Right ventricle myocardium inferior (tissue), 1 donor: ENCODE measurements at regions not wholly inside any gene's neighbourhood (a gene's known extent, or its start where the extent isn't known, plus 50 kb on each side); places are given as distances from the start of the nearest gene placed in this dataset.

Experiments used
- ATAC-seq: fragments of 200-7000 bp; cut with Tn5 transposase; one replicate; pipeline ENCODE4 v1.9.1; 2020; ENCODE audit warnings: mild to moderate bottlenecking, moderate library complexity
- DNase-seq: peaks from one replicate; pipeline ENCODE4 v3.0.0; 2021; ENCODE audit errors: missing footprints
- intact Hi-C: fragments of 100-400 bp; cut with DNase I; formaldehyde crosslinking; loops from one replicate; pipeline ENCODE4 v1.11.0; 2022
- donor health status: DM: no; HTN: yes; CAD: no; lungs with severe emphysema.

DNA sequence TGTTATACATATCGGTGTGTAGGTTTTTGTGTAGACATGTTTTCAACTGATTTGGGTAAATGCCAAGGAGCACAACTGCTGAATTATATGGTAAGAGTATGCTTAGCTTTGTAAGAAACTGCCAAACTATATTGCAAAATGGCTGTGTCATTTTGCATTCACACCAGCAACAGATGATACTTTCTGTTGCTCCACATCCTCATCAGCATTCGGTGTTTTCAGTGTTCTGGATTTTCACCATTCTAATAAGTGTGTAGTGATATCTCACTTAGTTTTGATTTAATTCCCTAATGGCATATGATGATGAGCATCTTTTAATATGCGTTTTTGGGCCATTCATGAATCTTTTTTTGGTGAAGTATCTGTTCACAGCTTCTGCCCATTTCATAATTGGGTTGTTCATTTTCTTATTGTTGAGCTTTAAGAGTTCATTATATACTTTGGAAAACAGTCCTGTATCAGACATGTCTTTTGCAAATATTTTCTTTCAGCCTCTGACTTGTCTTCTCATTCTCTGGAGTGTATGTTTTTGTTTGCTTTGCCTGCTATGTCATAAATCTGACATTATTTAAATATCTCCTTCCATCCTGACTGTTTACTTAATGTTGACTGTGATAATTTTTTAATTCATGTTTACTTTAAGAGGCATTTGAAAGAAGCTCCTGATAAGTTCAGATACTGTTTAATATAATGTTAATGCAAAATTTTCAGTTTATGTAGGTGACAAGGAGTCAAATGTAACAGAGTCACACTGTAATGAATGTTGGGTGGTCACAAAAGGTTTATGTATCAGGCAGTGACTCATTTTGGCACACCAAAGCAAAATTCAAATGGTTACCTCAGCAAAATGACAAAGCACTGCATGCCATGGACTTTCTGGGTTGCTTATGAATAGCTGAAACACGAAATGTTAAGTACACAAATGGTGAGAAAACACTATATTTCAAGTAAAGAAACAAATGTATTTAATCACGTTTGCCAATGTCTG is 181.1 kb upstream of the DAB2 start:
- ATAC-seq: no peak
- intact Hi-C loops: no loop called here

DNA sequence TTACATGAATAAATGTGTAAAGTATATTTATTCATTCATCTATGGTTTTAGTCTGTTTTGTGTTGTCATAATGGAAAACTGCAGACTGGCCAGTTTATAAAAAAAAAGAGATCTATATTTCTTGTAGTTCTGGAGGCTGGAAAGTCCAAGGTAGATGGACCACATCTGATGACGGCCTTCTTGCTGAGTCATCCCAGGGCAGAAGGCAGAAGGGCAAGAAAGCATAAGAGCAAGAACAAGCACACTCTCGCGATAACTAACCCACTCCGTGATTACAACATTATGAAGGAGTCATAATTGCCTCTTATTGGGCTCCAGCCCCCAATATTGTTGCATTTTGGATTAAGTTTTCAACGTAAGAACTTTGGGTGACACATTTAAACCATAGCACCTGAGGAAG is 180.4 kb upstream of the DAB2 start:
- intact Hi-C loops: no loop called here
- ATAC-seq: no peak

More for the DNA sequence above, 181.1 kb upstream of the DAB2 start:
- no peak for DNase-seq

DNA sequence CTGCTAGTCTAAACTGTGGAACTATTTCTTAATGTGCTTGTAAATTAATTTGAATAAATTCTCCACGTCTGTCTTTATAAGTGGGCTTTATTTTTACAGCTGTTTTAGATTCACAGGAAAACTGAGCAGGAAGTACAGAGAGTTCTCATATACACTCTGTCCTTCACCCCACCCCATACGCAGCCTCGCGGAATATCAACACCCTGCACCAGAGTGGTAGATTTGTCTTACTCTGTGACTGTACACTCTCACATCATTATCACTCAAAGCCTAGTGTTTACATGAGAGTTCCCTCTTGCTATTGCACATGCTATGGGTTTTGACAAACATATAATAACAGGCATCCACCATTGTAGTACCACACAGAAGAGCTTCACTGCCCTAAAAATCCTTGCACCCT is 179.7 kb upstream of the DAB2 start:
- no peak for DNase-seq
- intact Hi-C loops: no loop called here
- ATAC-seq: no peak

More for the DNA sequence above, 180.4 kb upstream of the DAB2 start:
- DNase-seq: no peak

DNA sequence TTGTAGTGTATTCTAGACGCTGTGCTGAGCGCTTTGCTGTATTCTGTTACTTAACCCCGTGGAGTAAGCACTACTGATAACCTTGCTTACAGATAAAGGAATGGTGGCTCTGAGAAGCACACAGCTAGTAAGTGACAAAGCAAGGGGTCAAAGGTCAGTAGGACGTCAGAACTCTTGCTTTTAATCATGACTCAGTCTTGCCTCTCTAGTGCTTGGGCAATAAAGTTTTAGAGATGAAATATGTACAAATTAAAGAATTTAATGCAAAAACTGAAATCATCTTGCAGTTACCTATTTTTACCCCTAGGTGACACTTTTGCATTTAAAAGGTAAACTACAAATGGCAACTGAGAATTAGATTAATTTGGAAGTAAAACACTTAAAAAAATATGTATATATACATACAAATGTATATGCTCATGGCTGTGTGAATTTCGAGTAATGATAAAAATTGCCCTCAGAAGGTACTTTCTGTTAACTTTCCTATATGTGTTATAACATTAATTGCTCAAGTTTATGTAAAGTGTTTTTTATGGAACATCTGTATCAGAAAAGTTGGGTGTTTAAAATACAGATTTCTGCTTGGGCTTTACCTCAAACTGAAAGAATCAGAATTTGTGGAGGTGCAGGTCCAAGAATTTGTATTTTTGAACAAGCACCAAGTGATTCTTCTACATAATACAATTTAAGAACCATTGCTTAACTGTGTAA is 175.1 kb upstream of the DAB2 start:
- no peak for DNase-seq
- intact Hi-C loops: no loop called here
- no peak for ATAC-seq

DNA sequence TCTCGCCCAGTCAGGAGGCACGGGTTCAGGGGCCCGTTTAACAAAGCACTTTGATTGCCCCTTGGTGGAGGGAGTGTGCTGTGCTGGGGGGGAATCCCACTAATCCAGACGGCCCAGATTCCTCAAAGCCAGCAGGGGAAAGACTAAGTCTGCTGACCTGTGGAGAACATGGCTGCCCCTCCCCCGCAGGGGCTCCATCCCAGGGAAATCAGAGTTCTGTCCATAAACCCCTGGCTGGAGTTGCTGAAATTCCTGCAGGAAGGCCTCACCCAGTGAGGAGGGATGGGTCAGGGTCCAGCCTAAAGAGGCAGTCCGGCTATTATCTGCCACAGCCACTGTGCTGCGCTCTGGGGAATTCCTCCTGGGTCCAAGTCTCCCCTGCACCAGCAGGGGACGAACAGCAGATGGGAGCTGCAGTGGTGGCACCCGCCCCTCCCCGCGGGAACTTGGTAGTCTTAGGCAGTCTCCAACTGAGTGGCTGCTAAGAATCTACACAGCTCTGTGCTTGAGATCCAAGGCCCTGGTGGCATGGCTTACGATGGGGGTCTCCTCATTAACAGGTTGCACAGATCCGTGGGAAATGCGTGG is 174.0 kb upstream of the DAB2 start:
- DNase-seq: no peak
- intact Hi-C loops: no loop called here
- ATAC-seq: no peak

GRCh38 chr5:39588179-39588578 is 163.4 kb upstream of the DAB2 start:
- ATAC-seq: no peak

GRCh38 chr5:39587675-39588074 is 162.9 kb upstream of the DAB2 start:
- ATAC-seq (no peak), DNase-seq (no peak)
- intact Hi-C loops: loop anchor here (10.0 kb wide), 1 partner anchor 1147 kb away; no protein-coding TSS in a partner anchor

More at GRCh38 chr5:39588179-39588578, 163.4 kb upstream of the DAB2 start:
- no peak for DNase-seq
- intact Hi-C loops: loop anchor here (10.0 kb wide), 1 partner anchor 1147 kb away; no protein-coding TSS in a partner anchor

GRCh38 chr5:39586185-39586584 is 161.4 kb upstream of the DAB2 start:
- intact Hi-C loops: loop anchor here (10.0 kb wide), 1 partner anchor 1149 kb away; no protein-coding TSS in a partner anchor
- no peak for DNase-seq
- no peak for ATAC-seq

GRCh38 chr5:39584927-39585326 is 160.1 kb upstream of the DAB2 start:
- ATAC-seq (no peak), DNase-seq (no peak)
- intact Hi-C loops: loop anchor here (10.0 kb wide), 1 partner anchor 1150 kb away; no protein-coding TSS in a partner anchor

DNA sequence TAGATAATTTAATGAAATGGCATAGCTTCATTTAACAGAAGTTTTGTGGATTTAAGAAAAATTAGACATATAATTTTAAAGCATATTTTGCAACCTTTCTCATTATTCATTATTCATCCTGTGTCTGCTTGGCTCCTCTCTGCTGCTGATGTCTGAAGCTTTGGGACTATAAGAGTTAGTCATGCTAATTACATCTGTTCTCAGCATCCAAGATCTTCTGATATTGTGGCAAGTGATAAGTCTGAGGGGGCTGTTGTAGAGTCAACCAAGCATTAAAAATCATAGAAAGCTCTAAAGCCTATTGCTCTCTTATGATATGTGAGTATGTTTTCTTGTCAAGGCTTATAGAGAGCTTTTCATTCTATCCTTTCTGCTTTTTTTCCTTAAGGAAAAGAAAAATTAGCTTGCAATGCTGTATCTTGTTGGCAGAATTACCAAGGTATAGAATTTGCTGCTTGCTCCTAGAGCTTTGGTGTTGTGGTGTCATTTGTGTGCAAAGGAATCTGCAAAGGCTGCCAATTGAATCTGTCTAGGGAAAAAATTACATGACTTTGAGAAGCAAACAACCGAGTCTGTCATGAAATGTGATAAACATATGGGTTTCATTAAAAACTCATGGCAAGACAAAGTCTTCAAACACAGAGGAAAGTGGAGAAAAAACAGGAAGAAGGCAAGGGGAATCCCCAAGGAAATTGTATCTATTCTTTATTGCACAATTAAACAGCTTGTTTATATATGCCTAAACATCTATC is 156.1 kb upstream of the DAB2 start:
- ATAC-seq (peak; percentile 54), DNase-seq (no peak)
- intact Hi-C loops: loop anchor here (10.0 kb wide), 1 partner anchor 1154 kb away; no protein-coding TSS in a partner anchor

- no peak for ATAC-seq
- intact Hi-C loops: loop anchor here (2.0 to 10.0 kb wide), 2 partner anchors 1109 to 1155 kb away; no protein-coding TSS in a partner anchor
- DNase-seq: no peak
These were observed 155.0 kb upstream of the DAB2 start for GRCh38 chr5:39579750-39580149.

GRCh38 chr5:39578887-39579497 is 154.2 kb upstream of the DAB2 start:
- no peak for ATAC-seq
- no peak for DNase-seq
- intact Hi-C loops: loop anchor here (2.0 kb wide), 1 partner anchor 1110 kb away; no protein-coding TSS in a partner anchor

DNA sequence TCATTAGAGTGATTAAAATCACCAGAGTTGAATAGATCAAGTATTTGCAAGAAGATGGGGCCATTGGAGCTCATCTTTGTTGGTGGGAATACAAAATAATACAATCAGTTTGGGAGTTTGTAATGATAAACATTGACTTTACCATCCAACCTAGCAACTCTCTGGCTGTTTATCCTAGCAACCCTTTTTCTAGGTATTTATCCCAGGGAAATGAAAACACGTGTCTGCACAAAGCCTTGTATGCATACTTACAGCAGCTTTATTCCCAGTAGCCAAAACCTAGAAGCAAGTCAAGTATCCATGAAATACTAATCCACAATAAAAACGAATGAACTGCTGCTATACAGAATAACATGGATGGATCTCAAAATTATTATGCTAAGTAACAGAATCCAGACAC is 152.7 kb upstream of the DAB2 start:
- DNase-seq (no peak), ATAC-seq (no peak)
- intact Hi-C loops: no loop called here

DNA sequence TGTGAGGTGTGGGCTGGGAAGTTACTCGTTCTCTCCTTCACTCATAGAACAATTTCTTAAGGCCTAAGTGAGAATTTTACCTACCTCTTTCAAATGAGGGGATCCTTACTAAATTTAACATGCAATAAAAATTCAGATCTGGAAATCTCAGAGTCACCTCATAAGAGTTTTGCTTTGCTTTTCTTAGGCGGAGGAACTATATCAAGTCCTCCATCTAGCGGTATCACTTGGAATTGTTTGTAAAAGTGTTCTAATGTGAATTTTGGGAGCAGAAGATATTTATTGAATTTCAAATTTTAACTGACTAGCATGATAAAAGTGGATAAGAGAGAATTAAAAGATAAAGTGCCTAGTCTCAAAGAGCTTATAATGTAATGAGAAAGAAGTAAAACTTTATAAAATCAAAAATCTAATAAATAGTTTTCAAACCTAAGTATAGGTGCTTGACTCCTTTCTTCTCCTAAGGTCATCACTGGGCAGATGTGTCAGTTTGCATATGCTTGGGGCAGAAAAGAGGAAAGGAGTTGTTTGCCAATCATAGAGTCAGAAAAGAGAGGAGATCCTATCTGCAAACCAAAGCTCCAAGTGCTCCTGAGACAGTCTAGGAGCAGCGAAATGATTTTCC is 145.7 kb upstream of the DAB2 start:
- intact Hi-C loops: loop anchor here (2.0 kb wide), 1 partner anchor 194 kb away; no protein-coding TSS in a partner anchor
- ATAC-seq: no peak
- no peak for DNase-seq

GRCh38 chr5:39569857-39570256 is 145.1 kb upstream of the DAB2 start:
- intact Hi-C loops: loop anchor here (2.0 kb wide), 1 partner anchor 193 kb away; no protein-coding TSS in a partner anchor
- no peak for DNase-seq
- no peak for ATAC-seq

DNA sequence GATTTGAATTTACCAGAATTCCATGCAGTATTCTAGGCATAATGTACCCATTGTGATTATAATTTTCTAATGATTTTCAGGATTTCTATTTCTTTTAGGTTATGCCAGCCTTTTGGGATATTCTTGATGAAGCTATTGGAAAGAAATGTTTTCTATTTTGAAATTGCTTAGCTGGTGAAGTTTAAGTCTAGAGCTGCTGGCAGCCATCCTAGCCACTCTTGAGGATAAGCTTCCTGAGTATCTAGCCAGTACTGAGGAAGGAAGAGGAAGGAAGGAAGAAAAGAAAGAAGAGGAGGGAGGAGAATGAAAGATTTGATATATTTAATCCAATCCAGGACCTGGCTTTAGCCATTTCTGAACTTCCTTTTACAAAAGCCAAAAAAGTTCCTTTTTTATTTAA is 142.1 kb upstream of the DAB2 start:
- intact Hi-C loops: no loop called here
- no peak for DNase-seq
- ATAC-seq: no peak

- ATAC-seq: no peak
- intact Hi-C loops: no loop called here
- DNase-seq: no peak
These were observed 141.2 kb upstream of the DAB2 start for GRCh38 chr5:39566029-39566428.
